ENCODE measurements at regions not wholly inside any gene's neighbourhood (a gene's known extent, or its start where the extent isn't known, plus 50 kb on each side); places are given as distances from the start of the nearest gene placed in this dataset.

DNA sequence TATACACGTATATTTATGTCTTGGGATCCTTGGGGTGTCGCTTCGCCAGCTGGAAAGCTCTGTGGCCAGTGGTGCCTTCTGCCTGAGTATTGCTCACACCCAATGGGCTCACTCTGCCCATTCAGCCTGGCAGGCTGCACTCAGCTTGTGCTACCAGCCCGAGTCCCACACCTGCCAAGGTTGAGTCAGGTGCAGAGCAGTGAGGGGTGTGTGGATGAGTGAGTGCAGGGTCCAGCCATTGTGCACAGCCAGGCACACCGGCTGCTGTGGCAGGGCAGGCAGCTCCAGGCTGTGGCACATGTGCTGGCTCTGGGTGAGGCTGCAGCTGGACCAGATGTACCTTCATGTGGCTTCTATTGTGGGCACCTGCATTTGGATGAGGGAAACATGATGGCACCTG, 496.9 kb upstream of the LINC00305 start:
- DNase-seq (ENCODE audit: low read depth, low spot score), result no peak

GRCh38 chr18:64639536-64639935, 490.6 kb upstream of the LINC00305 start:
- DNase-seq (ENCODE audit: low read depth, low spot score), result peak; percentile 57

- DNase-seq (ENCODE audit: low read depth, low spot score), result no peak
These were observed 472.2 kb upstream of the LINC00305 start for GRCh38 chr18:64620971-64621560.

- peak; percentile 6 for DNase-seq (ENCODE audit: low read depth, low spot score)
These were observed 469.5 kb upstream of the LINC00305 start for GRCh38 chr18:64618390-64618789.

DNA sequence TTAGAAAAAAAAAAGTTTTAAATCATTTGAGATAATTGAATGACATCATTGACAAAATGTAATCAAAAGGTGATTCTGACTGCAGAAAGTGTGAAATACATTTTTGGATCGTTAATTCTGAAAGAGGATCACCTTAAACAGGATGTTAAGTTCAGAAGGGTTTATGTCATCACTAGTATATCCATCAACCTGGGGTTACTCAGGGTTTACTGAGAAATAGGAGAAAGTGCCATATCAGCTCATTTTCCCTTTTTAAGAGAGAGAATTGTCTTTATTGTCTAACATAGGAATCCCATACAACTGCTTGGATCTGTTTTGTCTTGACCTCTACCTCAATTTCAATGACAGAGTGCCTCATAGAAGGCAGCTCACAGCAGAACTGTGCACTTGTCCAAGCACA, 466.1 kb upstream of the LINC00305 start:
- DNase-seq (ENCODE audit: low read depth, low spot score), result no peak

- DNase-seq (ENCODE audit: low read depth, low spot score), result no peak
These were observed 465.6 kb upstream of the LINC00305 start for GRCh38 chr18:64614446-64614845.

DNA sequence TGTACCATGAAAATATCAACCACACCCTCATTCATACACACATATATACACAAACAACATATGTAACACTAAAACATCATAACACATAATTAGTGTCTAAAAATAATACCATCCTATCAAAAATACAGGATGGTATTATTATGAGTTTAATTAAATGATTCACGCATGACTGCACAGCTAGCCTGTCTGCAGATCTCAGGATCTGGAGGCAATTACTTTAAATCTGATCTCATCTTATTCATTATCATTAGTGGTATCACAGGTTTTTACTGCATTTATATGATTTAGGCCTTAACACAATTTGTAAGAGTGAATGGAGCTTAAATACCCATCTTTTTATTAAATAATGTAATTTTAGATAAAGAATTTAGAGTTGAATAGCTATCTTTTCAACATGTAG, 443.4 kb upstream of the LINC00305 start:
- DNase-seq (ENCODE audit: low read depth, low spot score), result no peak

- no peak for DNase-seq (ENCODE audit: low read depth, low spot score)
These were observed 440.1 kb upstream of the LINC00305 start for GRCh38 chr18:64589000-64589399.

GRCh38 chr18:64566456-64566855, 417.6 kb upstream of the LINC00305 start:
- no peak for DNase-seq (ENCODE audit: low read depth, low spot score)

- no peak for DNase-seq (ENCODE audit: low read depth, low spot score)
These were observed 413.8 kb upstream of the LINC00305 start for GRCh38 chr18:64562651-64563050.

DNA sequence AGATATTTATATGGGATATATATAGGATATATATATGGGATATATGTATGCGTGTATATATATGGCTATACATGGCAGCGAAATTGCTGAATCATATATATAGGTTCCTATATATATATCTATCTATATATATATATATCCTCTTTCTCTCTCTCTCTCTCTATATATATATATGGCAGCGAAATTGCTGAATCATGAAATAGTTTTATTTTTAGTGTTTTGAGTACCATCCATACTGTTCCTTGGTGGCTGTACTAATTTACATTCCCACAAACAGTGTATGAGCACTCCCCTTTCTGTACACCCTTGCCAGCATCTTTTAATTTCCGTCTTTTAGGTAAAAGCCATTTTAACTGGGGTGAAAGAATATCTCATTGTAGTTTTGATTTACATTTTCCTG, 397.6 kb upstream of the LINC00305 start:
- no peak for DNase-seq (ENCODE audit: low read depth, low spot score)

GRCh38 chr18:64539847-64540246, 391.0 kb upstream of the LINC00305 start:
- no peak for DNase-seq (ENCODE audit: low read depth, low spot score)

DNA sequence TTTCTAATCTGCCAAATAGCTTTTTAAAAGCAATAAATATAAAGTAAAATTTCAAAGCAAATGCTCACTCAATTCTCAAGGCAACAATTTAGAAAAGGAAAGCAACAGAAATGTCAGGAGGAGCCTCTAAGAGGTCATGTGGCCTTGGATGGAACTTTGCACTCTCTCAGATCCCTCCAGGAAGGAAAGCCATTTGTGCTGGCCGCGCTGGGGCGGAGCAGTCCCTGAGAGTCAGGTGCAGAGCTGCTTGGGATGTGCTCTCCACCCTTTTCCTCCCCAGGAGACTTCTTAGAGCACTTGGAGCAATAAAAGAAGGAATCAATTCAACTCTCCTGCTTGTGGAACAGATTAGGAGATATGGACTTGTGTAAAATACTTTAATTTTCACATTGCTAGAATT, 379.8 kb upstream of the LINC00305 start:
- DNase-seq (ENCODE audit: low read depth, low spot score), result no peak

DNA sequence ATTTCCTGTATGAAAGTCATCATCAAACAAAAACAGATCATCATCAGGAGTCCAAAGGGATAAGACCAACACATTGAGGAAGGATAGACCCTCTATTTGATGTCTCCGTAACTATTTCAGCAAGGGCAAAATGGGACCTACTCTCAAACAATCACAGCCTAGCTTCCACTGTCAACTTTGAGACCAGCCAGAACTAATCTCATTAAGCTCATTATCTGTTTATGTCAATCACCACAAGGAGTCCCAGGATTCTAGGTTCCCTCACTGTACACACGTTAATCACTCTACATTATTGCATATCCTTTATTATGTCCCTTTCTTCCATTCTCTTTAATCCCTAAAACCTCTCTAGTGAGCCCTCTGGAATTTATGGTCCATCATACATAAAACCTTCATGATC, 370.3 kb upstream of the LINC00305 start:
- DNase-seq (ENCODE audit: low read depth, low spot score), result no peak

DNA sequence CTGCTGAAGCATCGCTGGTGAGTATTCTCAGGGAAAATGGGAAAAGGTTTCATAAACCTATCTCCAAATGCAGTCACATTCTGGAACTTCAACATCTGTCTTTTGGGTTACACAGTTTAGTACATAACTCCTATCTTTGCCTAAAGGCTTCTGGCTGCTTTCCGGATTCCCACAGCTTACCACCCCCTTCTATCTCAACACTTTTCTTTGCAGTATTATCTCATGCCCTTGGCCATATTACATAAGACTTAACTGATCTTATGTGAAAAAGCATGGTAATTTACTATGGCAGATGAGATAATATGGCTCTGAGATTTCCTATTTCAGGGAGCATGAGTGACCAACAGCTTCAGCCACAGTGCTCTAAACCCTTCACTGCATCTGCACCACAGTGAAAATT, 369.3 kb upstream of the LINC00305 start:
- no peak for DNase-seq (ENCODE audit: low read depth, low spot score)

GRCh38 chr18:64513401-64513800, 364.5 kb upstream of the LINC00305 start:
- DNase-seq (ENCODE audit: low read depth, low spot score), result no peak

- DNase-seq (ENCODE audit: low read depth, low spot score), result no peak
These were observed 341.3 kb upstream of the LINC00305 start for GRCh38 chr18:64490207-64490606.

DNA sequence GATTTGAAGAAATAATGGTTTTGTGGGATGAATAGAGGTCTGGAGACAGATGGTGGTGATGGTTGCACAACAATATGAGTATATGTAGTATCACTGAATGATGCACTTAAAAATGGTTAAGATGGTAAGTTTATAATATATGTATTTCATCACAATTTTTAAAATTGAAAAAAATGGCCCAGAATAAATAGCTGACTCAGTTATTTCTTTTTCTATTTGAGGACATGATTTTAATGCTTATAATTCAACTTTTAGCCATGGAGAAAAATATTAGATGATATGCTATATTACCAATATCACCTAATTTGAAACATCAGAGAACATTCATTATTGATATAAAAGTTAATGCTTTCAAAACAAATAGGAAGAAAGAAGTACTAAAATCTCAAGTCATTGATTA, 339.8 kb upstream of the LINC00305 start:
- DNase-seq (ENCODE audit: low read depth, low spot score), result no peak

- no peak for DNase-seq (ENCODE audit: low read depth, low spot score)
These were observed 325.9 kb upstream of the LINC00305 start for GRCh38 chr18:64474773-64475172.

- no peak for DNase-seq (ENCODE audit: low read depth, low spot score)
These were observed 325.4 kb upstream of the LINC00305 start for GRCh38 chr18:64474255-64474654.

- no peak for DNase-seq (ENCODE audit: low read depth, low spot score)
These were observed 300.5 kb upstream of the LINC00305 start for GRCh38 chr18:64449434-64449833.

DNA sequence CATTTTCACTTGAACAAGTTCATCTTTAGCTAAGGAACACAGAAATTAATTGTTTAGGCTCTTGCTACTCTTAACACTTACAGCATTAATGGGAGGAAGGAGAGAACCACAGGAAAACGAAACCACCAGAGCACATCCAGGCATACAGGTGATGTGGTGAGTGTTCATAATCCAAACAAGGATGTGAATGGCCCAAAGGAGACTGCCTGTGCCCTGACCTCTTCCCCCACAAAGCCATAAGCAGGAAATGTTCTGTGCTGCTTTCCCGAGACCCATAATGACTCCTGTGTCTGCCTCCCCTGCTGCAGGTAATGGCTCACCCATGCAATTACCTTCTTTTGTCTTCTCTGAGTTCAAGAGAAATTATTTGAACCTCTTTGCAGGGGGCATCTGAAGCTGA, 295.9 kb upstream of the LINC00305 start:
- DNase-seq (ENCODE audit: low read depth, low spot score), result no peak

DNA sequence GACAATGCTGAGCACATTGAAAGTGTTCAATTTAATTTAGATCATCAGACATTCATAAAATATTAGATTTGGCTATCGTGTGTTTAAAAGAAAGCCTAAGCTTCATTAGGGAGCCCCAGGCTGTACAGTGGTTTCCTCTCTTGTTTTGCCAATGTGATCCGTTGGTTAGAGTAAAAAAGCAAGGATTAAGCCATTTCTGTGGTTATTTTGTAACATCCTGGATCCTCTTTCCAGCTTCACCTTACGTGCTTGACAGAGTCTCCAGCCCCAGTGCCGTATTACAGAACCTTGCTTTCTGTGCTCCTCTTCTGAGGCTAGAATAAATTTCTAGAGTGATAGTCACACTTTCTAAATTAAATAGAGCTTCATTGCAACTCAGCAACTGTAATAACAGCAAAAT, 289.3 kb upstream of the LINC00305 start:
- DNase-seq (ENCODE audit: low read depth, low spot score), result no peak

GRCh38 chr18:64436111-64436510, 287.2 kb upstream of the LINC00305 start:
- no peak for DNase-seq (ENCODE audit: low read depth, low spot score)
